Common myeloid progenitor, CD34-positive (primary cell): ENCODE measurements at regions not wholly inside any gene's neighbourhood (a gene's known extent, or its start where the extent isn't known, plus 50 kb on each side); places are given as distances from the start of the nearest gene placed in this dataset.

Experiments used
- CTCF ChIA-PET: fragments of 350-600 bp; sonication (Branson Sonifier 250); formaldehyde crosslinking; loops from one replicate; lab custom pipeline; 2021; ENCODE audit warnings: antibody characterized with exemption; lab: Charles Lee
- POLR2A ChIA-PET: fragments of 350-600 bp; sonication (Branson Sonifier 250); formaldehyde crosslinking; loops from one replicate; lab custom pipeline; 2021; ENCODE audit warnings: antibody characterized with exemption; lab: Charles Lee
- DNase-seq, 3 donors: peaks; one replicate each; pipeline versions ENCODE4 v3.0.0 to v3.0.0-alpha.2; 2013
- H3K27ac ChIP-seq, 2 experiments: 1 replicate in 1 of 2; 2 replicates in 1 of 2; pipeline ENCODE4 v1.7.0; 2013; ENCODE audit warnings: inconsistent platforms in 2 of 2, low read length in 2 of 2, mild to moderate bottlenecking in 2 of 2, low read depth in 1 of 2, moderate library complexity in 1 of 2; ENCODE audit not compliant: severe bottlenecking in 2 of 2, insufficient read depth in 1 of 2, poor library complexity in 1 of 2
- H3K27me3 ChIP-seq, 5 experiments: replicated peaks in 2 of 5; 1 replicate in 3 of 5; 2 replicates in 2 of 5; pipeline versions ENCODE4 v1.6.1 to v1.7.0; 2013; ENCODE audit warnings: low read length in 4 of 5, mild to moderate bottlenecking in 2 of 5, moderate library complexity in 2 of 5, inconsistent platforms in 1 of 5; ENCODE audit not compliant: insufficient read depth in 5 of 5, control insufficient read depth in 4 of 5
- H3K36me3 ChIP-seq, 4 experiments: 1 replicate in 2 of 4; 2 replicates in 2 of 4; pipeline versions ENCODE4 v1.6.1 to v1.7.0; 2013; ENCODE audit warnings: low read length in 3 of 4, control low read depth in 1 of 4, mild to moderate bottlenecking in 1 of 4; ENCODE audit not compliant: control insufficient read depth in 4 of 4, insufficient read depth in 4 of 4
- H3K4me1 ChIP-seq, 4 experiments: 1 replicate in 3 of 4; 2 replicates in 1 of 4; pipeline versions ENCODE4 v1.6.1 to v1.7.1; 2013; ENCODE audit warnings: low read length in 3 of 4, mild to moderate bottlenecking in 3 of 4, control low read depth in 1 of 4, inconsistent platforms in 1 of 4, moderate library complexity in 1 of 4; ENCODE audit not compliant: control insufficient read depth in 4 of 4, insufficient read depth in 4 of 4; ENCODE audit errors: control extremely low read depth in 1 of 4
- H3K4me3 ChIP-seq, 7 experiments: 1 replicate in 4 of 7; 2 replicates in 3 of 7; pipeline versions ENCODE4 v1.5.1 to v1.7.0; 2013; ENCODE audit warnings: mild to moderate bottlenecking in 7 of 7, low read length in 6 of 7, moderate library complexity in 6 of 7, inconsistent platforms in 2 of 7, low read depth in 2 of 7, control low read depth in 1 of 7; ENCODE audit not compliant: insufficient read depth in 4 of 7, control insufficient read depth in 1 of 7; ENCODE audit errors: extremely low read depth in 1 of 7
- H3K9me3 ChIP-seq, 5 experiments: 1 replicate in 4 of 5; 2 replicates in 1 of 5; pipeline versions ENCODE4 v1.6.1 to v1.7.1; 2013; ENCODE audit warnings: low read length in 4 of 5, mild to moderate bottlenecking in 2 of 5, inconsistent platforms in 1 of 5, low read depth in 1 of 5, moderate library complexity in 1 of 5; ENCODE audit not compliant: control insufficient read depth in 4 of 5, insufficient read depth in 2 of 5; ENCODE audit errors: control extremely low read depth in 1 of 5
- WGBS: methylation state at CpG from one replicate; pipeline ENCODE4 v1.1.5; 2013; ENCODE audit not compliant: insufficient coverage; 5-methylcytosine and 5-hydroxymethylcytosine counted together

GRCh38 chr3:173266441-173266840, 125.4 kb upstream of the SPATA16 start:
- Histone ChIP-seq H3K36me3 (no peaks in the 10 kb centered on the region), H3K4me3 (no peak overlapping the region), H3K9me3 (no peaks in the 10 kb centered on the region), H3K27me3 (no peaks in the 10 kb centered on the region), H3K4me1 (peaks cover 0 to 10% (median 5%) of the 10 kb centered on the region in 4 experiments), H3K27ac (no peak overlapping the region)
- DNase-seq = peak; percentile 23 to 85 (median 73)
- ChIA-PET POLR2A (no interaction called here), CTCF (no interaction called here)
- WGBS = 0% methylated on average over 1 of the region's 3 CpGs

- ChIA-PET POLR2A (no interaction called here), CTCF (no interaction called here)
- no CpG with 5 or more reads among the region's 1 CpG for WGBS
- Histone ChIP-seq H3K27me3 (no peaks in the 10 kb centered on the region), H3K36me3 (no peaks in the 10 kb centered on the region), H3K4me1 (no peaks in the 10 kb centered on the region), H3K9me3 (no peaks in the 10 kb centered on the region), H3K4me3 (no peak overlapping the region), H3K27ac (no peak overlapping the region)
- DNase-seq = no peak
These were observed 117.7 kb upstream of the SPATA16 start for GRCh38 chr3:173258697-173259096.

- ChIA-PET POLR2A (no interaction called here), CTCF (no interaction called here)
- Histone ChIP-seq H3K27me3 (no peaks in the 10 kb centered on the region), H3K4me3 (no peak overlapping the region), H3K9me3 (no peaks in the 10 kb centered on the region), H3K27ac (no peak overlapping the region), H3K36me3 (no peaks in the 10 kb centered on the region), H3K4me1 (no peaks in the 10 kb centered on the region)
- 71% methylated on average over 4 of the region's 4 CpGs for WGBS
- DNase-seq = no peak
These were observed 116.8 kb upstream of the SPATA16 start for GRCh38 chr3:173257797-173258196.

- 73% methylated on average over 3 of the region's 5 CpGs for WGBS
- H3K27ac ChIP-seq = no peak overlapping the region
These were observed 114.5 kb upstream of the SPATA16 start for GRCh38 chr3:173255555-173255954.

GRCh38 chr3:173253471-173253870, 112.4 kb upstream of the SPATA16 start:
- Histone ChIP-seq H3K9me3 (peaks cover 0 to 4% (median 0%) of the 10 kb centered on the region in 5 experiments), H3K4me3 (no peak overlapping the region), H3K27ac (no peak overlapping the region), H3K36me3 (no peaks in the 10 kb centered on the region), H3K27me3 (no peaks in the 10 kb centered on the region), H3K4me1 (no peaks in the 10 kb centered on the region)
- POLR2A ChIA-PET = interaction anchor here (0.5 kb wide), 1 partner anchor 234 kb away, joined by 3 read pairs; no protein-coding TSS in a partner anchor
- WGBS = 100% methylated on average over 1 of the region's 1 CpG
- CTCF ChIA-PET = no interaction called here
- DNase-seq = no peak

More at GRCh38 chr3:173255555-173255954, 114.5 kb upstream of the SPATA16 start:
- POLR2A ChIA-PET = no interaction called here
- CTCF ChIA-PET = no interaction called here
- Histone ChIP-seq H3K4me1 (no peaks in the 10 kb centered on the region), H3K4me3 (no peak overlapping the region), H3K27me3 (no peaks in the 10 kb centered on the region), H3K36me3 (no peaks in the 10 kb centered on the region), H3K9me3 (no peaks in the 10 kb centered on the region)
- DNase-seq = no peak

GRCh38 chr3:173249457-173249856, 108.4 kb upstream of the SPATA16 start:
- ChIA-PET CTCF (no interaction called here), POLR2A (no interaction called here)
- H3K27me3 ChIP-seq = no peaks in the 10 kb centered on the region
- 100% methylated on average over 1 of the region's 2 CpGs for WGBS
- no peaks in the 10 kb centered on the region for H3K4me1 ChIP-seq
- no peak for DNase-seq
- H3K4me3 ChIP-seq = no peak overlapping the region
- no peak overlapping the region for H3K27ac ChIP-seq
- peaks cover 0 to 4% (median 0%) of the 10 kb centered on the region in 5 experiments for H3K9me3 ChIP-seq
- H3K36me3 ChIP-seq = no peaks in the 10 kb centered on the region

- ChIA-PET POLR2A (no interaction called here), CTCF (no interaction called here)
- H3K36me3 ChIP-seq = no peaks in the 10 kb centered on the region
- H3K4me1 ChIP-seq = peaks cover 0 to 11% (median 10%) of the 10 kb centered on the region in 4 experiments
- DNase-seq = no peak
- H3K4me3 ChIP-seq = no peak overlapping the region
- H3K27me3 ChIP-seq = no peaks in the 10 kb centered on the region
- WGBS = no CpG with 5 or more reads among the region's 1 CpG
- H3K9me3 ChIP-seq = no peaks in the 10 kb centered on the region
- H3K27ac ChIP-seq = no peak overlapping the region
These were observed 100.7 kb upstream of the SPATA16 start for GRCh38 chr3:173241727-173242126.
